NT2/D1 (cell line): ENCODE measurements at regions not wholly inside any gene's neighbourhood (a gene's known extent, or its start where the extent isn't known, plus 50 kb on each side); places are given as distances from the start of the nearest gene placed in this dataset.

ENCODE experiments used
- YY1 ChIP-seq: IDR thresholded peaks from 2 replicates; pipeline ENCODE4 v1.6.1; 2011; ENCODE audit not compliant: insufficient read length, insufficient read depth
- ZNF274 ChIP-seq: IDR thresholded peaks from 2 replicates; pipeline ENCODE4 v1.6.1; 2011; ENCODE audit warnings: mild to moderate bottlenecking, low read depth, low read length

GRCh38 chr2:147068071-147068470 lies 776.8 kb upstream of the ACVR2A start:
- TF ChIP-seq ZNF274 (no peak), YY1 (no peak)
